Endothelial cell of umbilical vein (primary cell): ENCODE measurements at regions not wholly inside any gene's neighbourhood (a gene's known extent, or its start where the extent isn't known, plus 50 kb on each side); places are given as distances from the start of the nearest gene placed in this dataset.

Experiments used
- BruUV-seq: library from RNA; stranded (reverse); fragments of 400-500 nt; replicated peaks from 2 replicates; lab custom pipeline; 2021; lab: Mats Ljungman, UMichigan
- CTCF ChIA-PET: fragments of 300-600, 350-600 bp; sonication (Branson Sonifier 250); formaldehyde crosslinking; loops from one replicate; lab custom pipeline; 2021; ENCODE audit warnings: antibody characterized with exemption, inconsistent platforms; lab: Charles Lee
- POLR2A ChIA-PET: fragments of 300-600, 350-600 bp; sonication (Branson Sonifier 250); formaldehyde crosslinking; loops from one replicate; lab custom pipeline; 2021; ENCODE audit warnings: antibody characterized with exemption, inconsistent platforms; lab: Charles Lee
- DNase-seq: peaks from one replicate; pipeline ENCODE4 v3.0.0-alpha.2; 2011; ENCODE audit warnings: low read depth, low spot score
- FAIRE-seq: peaks from 2 replicates; lab custom pipeline; 2011; peaks lifted over from hg19 to GRCh38; lab: Jason Lieb, UNC
- H2AFZ ChIP-seq: 2 replicates; pipeline ENCODE4 v1.6.0; 2012; ENCODE audit warnings: low read depth, low read length, control low read depth, inconsistent platforms
- H3K27ac ChIP-seq: 2 replicates; pipeline ENCODE4 v1.5.1; 2011; ENCODE audit warnings: low read depth, mild to moderate bottlenecking, control low read depth, low read length, moderate library complexity; ENCODE audit not compliant: insufficient read depth
- H3K27me3 ChIP-seq, 2 experiments: 2 replicates each; pipeline versions ENCODE4 v1.6.0 to v1.6.1; 2011; ENCODE audit warnings: low read length in 2 of 2, mixed read lengths in 1 of 2; ENCODE audit not compliant: control insufficient read depth in 2 of 2, insufficient read depth in 2 of 2
- H3K36me3 ChIP-seq, 2 experiments: 2 replicates in 1 of 2; 3 replicates in 1 of 2; pipeline ENCODE4 v1.5.1; 2011; ENCODE audit warnings: low read length in 2 of 2, mild to moderate bottlenecking in 1 of 2, moderate library complexity in 1 of 2; ENCODE audit not compliant: control insufficient read depth in 2 of 2, insufficient read depth in 2 of 2; ENCODE audit errors: extremely low read depth in 1 of 2
- H3K4me1 ChIP-seq: 3 replicates; pipeline ENCODE4 v1.5.1; 2011; ENCODE audit warnings: mild to moderate bottlenecking, low read length; ENCODE audit not compliant: control insufficient read depth, insufficient read depth; ENCODE audit errors: extremely low read depth
- H3K4me2 ChIP-seq: 2 replicates; pipeline ENCODE4 v1.6.1; 2011; ENCODE audit warnings: low read length, control low read depth, mixed read lengths; ENCODE audit not compliant: insufficient read depth
- H3K4me3 ChIP-seq, 3 experiments: fragments of 200-600 bp in 1 of 3; sonication (generic), shearing (Covaris generic) in 1 of 3; replicated peaks in 1 of 3; 2 replicates each; pipeline ENCODE4 v1.5.1; 2011 to 2016; ENCODE audit warnings: control low read depth in 3 of 3, low read length in 3 of 3, mild to moderate bottlenecking in 2 of 3, inconsistent platforms in 1 of 3, low read depth in 1 of 3, moderate library complexity in 1 of 3; ENCODE audit not compliant: insufficient read depth in 1 of 3
- H3K79me2 ChIP-seq: 2 replicates; pipeline ENCODE4 v1.6.0; 2012; ENCODE audit warnings: low read length, inconsistent platforms; ENCODE audit not compliant: control insufficient read depth, insufficient read depth
- H3K9ac ChIP-seq: replicated peaks from 2 replicates; pipeline ENCODE3; 2011; ENCODE audit warnings: low read length, control low read depth; ENCODE audit not compliant: insufficient read depth; ENCODE audit errors: extremely low read depth
- H3K9me1 ChIP-seq: replicated peaks from 3 replicates; pipeline ENCODE4 v1.6.0; 2011; ENCODE audit warnings: mild to moderate bottlenecking, low read length; ENCODE audit not compliant: control insufficient read depth, insufficient read depth; ENCODE audit errors: extremely low read depth
- H3K9me3 ChIP-seq: replicated peaks from 2 replicates; pipeline ENCODE4 v1.5.1; 2012; ENCODE audit warnings: low read length, inconsistent platforms; ENCODE audit not compliant: control insufficient read depth, insufficient read depth
- H4K20me1 ChIP-seq: replicated peaks from 2 replicates; pipeline ENCODE3; 2011; ENCODE audit warnings: mild to moderate bottlenecking, low read length; ENCODE audit not compliant: control insufficient read depth, insufficient read depth; ENCODE audit errors: extremely low read depth
- CTCF ChIP-seq, 2 donors: IDR thresholded peaks; 1 replicate in 1 of 2; 2 replicates in 1 of 2; pipeline ENCODE4 v1.5.1; 2011; ENCODE audit warnings: low read length in 2 of 2, mild to moderate bottlenecking in 2 of 2, moderate library complexity in 2 of 2, control low read depth in 1 of 2, inconsistent platforms in 1 of 2, low read depth in 1 of 2; ENCODE audit not compliant: insufficient read depth in 1 of 2; ENCODE audit errors: extremely low read depth in 1 of 2
- EZH2 ChIP-seq: IDR thresholded peaks from 2 replicates; pipeline ENCODE4 v1.6.1; 2012; ENCODE audit warnings: borderline replicate concordance, low read depth, mild to moderate bottlenecking, moderate library complexity, low read length, inconsistent platforms; ENCODE audit not compliant: severe bottlenecking
- FOS ChIP-seq: IDR thresholded peaks from 2 replicates; pipeline ENCODE4 v1.6.1; 2011; ENCODE audit warnings: mild to moderate bottlenecking, low read length, moderate library complexity, borderline replicate concordance; ENCODE audit not compliant: insufficient read depth
- GATA2 ChIP-seq: IDR thresholded peaks from 2 replicates; pipeline ENCODE4 v1.7.0; 2011; ENCODE audit warnings: low read depth, mild to moderate bottlenecking, moderate library complexity, mixed read lengths, low read length; ENCODE audit not compliant: insufficient read length, insufficient read depth
- JUN ChIP-seq: IDR thresholded peaks from 2 replicates; pipeline ENCODE4 v1.6.1; 2011; ENCODE audit warnings: borderline replicate concordance, low read depth; ENCODE audit not compliant: insufficient read length, insufficient read depth
- MAX ChIP-seq: IDR thresholded peaks from 2 replicates; pipeline ENCODE4 v1.6.1; 2011; ENCODE audit not compliant: insufficient read depth, insufficient read length
- MYC ChIP-seq: IDR thresholded peaks from one replicate; pipeline ENCODE4 v1.6.1; 2011; ENCODE audit warnings: mild to moderate bottlenecking, low read depth, low read length
- POLR2A ChIP-seq: IDR thresholded peaks from 2 replicates; pipeline ENCODE4 v1.6.1; 2012; ENCODE audit warnings: low read depth, mild to moderate bottlenecking, control low read depth, low read length
- POLR2AphosphoS5 ChIP-seq: IDR thresholded peaks from 2 replicates; pipeline ENCODE4 v1.6.1; 2012; ENCODE audit warnings: low read depth, mild to moderate bottlenecking, control low read depth, low read length, moderate library complexity; ENCODE audit not compliant: insufficient read depth
- dilution Hi-C: fragments of 300-500 bp; cut with MboI; formaldehyde crosslinking; loops from one replicate; pipeline ENCODE4 v1.15.0; 2019; ENCODE audit warnings: low sequenced_read_pairs; ENCODE audit not compliant: extremely low pct_ligation_motif_present
- intact Hi-C: fragments of 100-400 bp; cut with micrococcal nuclease; formaldehyde crosslinking; loops from one replicate; pipeline ENCODE4 v1.10.0; 2022

GRCh38 chr10:44242091-44242490 lies 142.8 kb downstream of the CXCL12 start:
- Histone ChIP-seq H4K20me1 (no peaks in the 10 kb centered on the region), H3K9me1 (no peaks in the 10 kb centered on the region), H3K4me1 (no peaks in the 10 kb centered on the region), H3K79me2 (no peaks in the 10 kb centered on the region), H3K9ac (no peak overlapping the region), H3K27me3 (no peaks in the 10 kb centered on the region), H3K36me3 (no peaks in the 10 kb centered on the region), H3K4me2 (no peak overlapping the region), H3K4me3 (no peak overlapping the region), H2AFZ (no peak overlapping the region), H3K27ac (no peak overlapping the region), H3K9me3 (peaks cover 2% of the 10 kb centered on the region)
- ChIA-PET CTCF (no interaction called here), POLR2A (no interaction called here)
- no peak for TF ChIP-seq MYC
- no peak for TF ChIP-seq GATA2
- TF ChIP-seq EZH2 = no peak
- TF ChIP-seq CTCF (IDR thresholded peaks at IDR 0.05; ENCODE audit: extremely low read depth in 1 of 2, insufficient read depth in 1 of 2, low read depth in 1 of 2, low read length in 2 of 2) = no peak
- TF ChIP-seq JUN = no peak
- intact Hi-C loops = no loop called here
- no peak for FAIRE-seq
- DNase-seq = no peak
- BruUV-seq = no TSS peak
- dilution Hi-C loops = no loop called here

GRCh38 chr10:44240584-44241205 lies 144.2 kb downstream of the CXCL12 start:
- intact Hi-C loops = no loop called here
- no peaks in the 10 kb centered on the region for H3K79me2 ChIP-seq
- POLR2A ChIA-PET = no interaction called here
- dilution Hi-C loops = no loop called here
- H4K20me1 ChIP-seq = no peaks in the 10 kb centered on the region
- DNase-seq = no peak
- TF ChIP-seq FOS (no peak), POLR2A (no peak), CTCF (IDR thresholded peaks at IDR 0.05; ENCODE audit: extremely low read depth in 1 of 2, insufficient read depth in 1 of 2, low read depth in 1 of 2, low read length in 2 of 2) (no peak), MAX (no peak), MYC (no peak), POLR2AphosphoS5 (no peak), JUN (no peak), GATA2 (no peak), EZH2 (no peak)
- no peaks in the 10 kb centered on the region for H3K27me3 ChIP-seq
- H3K9me3 ChIP-seq = peaks cover 2% of the 10 kb centered on the region
- FAIRE-seq = no peak
- H3K27ac ChIP-seq = no peak overlapping the region
- no peak overlapping the region for H2AFZ ChIP-seq
- no peaks in the 10 kb centered on the region for H3K9me1 ChIP-seq
- H3K4me2 ChIP-seq = no peak overlapping the region
- H3K4me3 ChIP-seq = no peak overlapping the region
- CTCF ChIA-PET = no interaction called here
- no peaks in the 10 kb centered on the region for H3K4me1 ChIP-seq
- no peak overlapping the region for H3K9ac ChIP-seq
- H3K36me3 ChIP-seq = no peaks in the 10 kb centered on the region
- no TSS peak for BruUV-seq
